GM12873 (cell line): ENCODE measurements at regions not wholly inside any gene's neighbourhood (a gene's known extent, or its start where the extent isn't known, plus 50 kb on each side); places are given as distances from the start of the nearest gene placed in this dataset.

Experiments used
- TF ChIP-seq, protein P1 (sequence below): IDR thresholded peaks from 2 replicates; pipeline ENCODE4 v1.5.1; 2012; ENCODE audit warnings: low read depth, mild to moderate bottlenecking, moderate library complexity, low read length, control low read depth; ENCODE audit not compliant: insufficient read depth; ENCODE audit errors: missing control alignments

- TF ChIP-seq, protein P1, sequence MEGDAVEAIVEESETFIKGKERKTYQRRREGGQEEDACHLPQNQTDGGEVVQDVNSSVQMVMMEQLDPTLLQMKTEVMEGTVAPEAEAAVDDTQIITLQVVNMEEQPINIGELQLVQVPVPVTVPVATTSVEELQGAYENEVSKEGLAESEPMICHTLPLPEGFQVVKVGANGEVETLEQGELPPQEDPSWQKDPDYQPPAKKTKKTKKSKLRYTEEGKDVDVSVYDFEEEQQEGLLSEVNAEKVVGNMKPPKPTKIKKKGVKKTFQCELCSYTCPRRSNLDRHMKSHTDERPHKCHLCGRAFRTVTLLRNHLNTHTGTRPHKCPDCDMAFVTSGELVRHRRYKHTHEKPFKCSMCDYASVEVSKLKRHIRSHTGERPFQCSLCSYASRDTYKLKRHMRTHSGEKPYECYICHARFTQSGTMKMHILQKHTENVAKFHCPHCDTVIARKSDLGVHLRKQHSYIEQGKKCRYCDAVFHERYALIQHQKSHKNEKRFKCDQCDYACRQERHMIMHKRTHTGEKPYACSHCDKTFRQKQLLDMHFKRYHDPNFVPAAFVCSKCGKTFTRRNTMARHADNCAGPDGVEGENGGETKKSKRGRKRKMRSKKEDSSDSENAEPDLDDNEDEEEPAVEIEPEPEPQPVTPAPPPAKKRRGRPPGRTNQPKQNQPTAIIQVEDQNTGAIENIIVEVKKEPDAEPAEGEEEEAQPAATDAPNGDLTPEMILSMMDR = no peak
Observed at GRCh38 chr1:29631361-29631760, 395.0 kb downstream of the PTPRU start.

DNA sequence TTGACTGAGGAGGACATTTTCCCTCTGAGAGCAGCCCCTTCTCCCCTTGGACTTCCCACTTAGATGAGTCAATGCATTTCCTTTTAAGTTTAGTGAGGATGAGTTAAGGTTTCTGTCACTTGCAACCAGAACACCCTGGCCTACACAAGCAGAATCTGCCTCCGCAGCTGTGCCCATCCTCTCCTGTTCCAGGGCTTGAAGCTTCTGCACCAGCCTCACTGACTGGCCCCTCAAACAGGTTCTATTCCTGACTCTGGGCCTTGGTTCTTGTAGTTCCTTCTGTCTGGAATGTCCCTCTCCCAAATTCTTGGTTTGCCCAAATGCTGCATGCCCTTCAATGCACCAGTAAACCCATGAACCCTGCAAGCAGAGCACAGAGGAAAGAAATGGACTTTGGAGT is 394.4 kb downstream of the PTPRU start:
- TF ChIP-seq, protein P1 = no peak

DNA sequence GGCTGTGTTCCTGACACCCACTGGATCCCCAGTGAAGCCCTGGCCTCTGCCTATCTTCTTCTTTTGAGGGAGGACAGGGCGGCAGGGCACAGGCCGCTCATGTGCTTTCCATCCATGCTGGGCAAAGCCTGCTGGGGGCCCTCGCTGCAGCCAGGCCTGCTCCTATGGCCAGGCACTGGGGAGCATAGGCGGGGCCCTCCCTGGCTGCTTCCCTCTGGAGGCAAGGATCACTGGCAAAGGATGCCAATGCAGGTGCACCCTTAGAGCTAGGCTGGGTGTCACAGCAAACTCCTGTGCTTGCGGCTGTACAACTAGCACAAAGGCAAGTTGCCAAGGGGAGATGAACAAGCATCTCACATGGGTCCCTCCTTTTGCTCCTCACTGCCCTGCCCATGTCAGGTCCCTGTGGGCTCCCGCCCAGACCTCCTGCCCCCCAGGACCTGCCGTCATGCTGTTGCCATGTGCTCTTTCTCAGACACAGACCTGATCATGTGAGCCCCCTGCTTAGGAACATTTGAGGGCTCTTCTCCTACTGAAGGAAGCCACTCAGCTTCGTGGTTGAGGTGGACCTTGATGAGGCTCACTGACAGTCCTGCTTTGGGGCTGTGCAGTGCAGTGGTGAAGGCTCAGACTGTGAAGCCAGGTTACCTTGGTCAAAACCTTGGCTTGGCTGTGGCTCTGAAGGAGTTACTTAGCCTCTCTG is 393.6 kb downstream of the PTPRU start:
- TF ChIP-seq, protein P1 = no peak

GRCh38 chr1:29629401-29629800 is 393.1 kb downstream of the PTPRU start:
- TF ChIP-seq, protein P1 = no peak

DNA sequence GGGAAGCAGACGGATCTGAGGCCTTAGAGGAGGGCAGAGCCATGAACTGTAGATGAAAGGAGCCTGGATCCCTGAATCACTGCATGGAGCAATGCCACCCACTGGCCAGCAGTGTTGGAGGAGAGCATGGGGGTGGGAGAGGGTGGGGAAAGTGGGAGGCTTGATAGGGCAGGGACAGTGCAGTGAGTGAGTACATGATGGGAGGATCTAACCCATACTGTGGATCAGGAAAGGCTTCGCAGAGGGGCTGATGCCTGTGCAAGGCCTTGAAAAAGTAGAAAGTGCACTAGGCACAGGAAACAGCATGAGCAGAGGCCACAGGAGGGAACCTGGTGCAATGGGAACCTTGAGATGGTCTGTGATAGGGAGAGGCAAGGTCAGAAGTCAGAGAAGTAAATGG is 391.9 kb downstream of the PTPRU start:
- TF ChIP-seq, protein P1 = no peak

DNA sequence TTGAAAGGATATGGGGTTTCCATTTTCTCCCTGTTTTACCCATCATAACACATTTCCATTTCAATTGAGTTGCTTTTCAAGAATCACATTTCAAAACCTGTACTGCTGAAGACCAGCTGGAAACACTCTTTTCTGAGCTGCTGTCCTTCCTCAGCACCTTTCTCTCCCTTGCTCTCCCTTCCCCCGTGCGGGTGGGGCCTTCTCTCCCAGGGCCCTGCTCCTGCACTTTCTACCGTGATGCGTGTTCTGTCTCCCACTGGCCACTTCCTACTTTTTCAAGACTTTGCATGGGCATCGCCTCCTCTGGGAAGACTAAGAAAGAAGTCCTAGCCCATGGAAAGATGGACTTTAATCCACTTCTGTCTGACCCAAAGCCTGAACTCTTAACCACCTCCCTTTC is 390.4 kb downstream of the PTPRU start:
- TF ChIP-seq, protein P1 = no peak

- TF ChIP-seq, protein P1 = no peak
Observed at GRCh38 chr1:29626066-29626465, 389.7 kb downstream of the PTPRU start.
